ENCODE measurements at regions not wholly inside any gene's neighbourhood (a gene's known extent, or its start where the extent isn't known, plus 50 kb on each side); places are given as distances from the start of the nearest gene placed in this dataset.

- FAIRE-seq = no peak
Observed at GRCh38 chrX:142742581-142742980, 283.1 kb upstream of the SPANXN4 start.

GRCh38 chrX:142733327-142733726, 292.4 kb upstream of the SPANXN4 start:
- no peak for FAIRE-seq

- FAIRE-seq = no peak
Observed at GRCh38 chrX:142711796-142712290, 313.9 kb upstream of the SPANXN4 start.

GRCh38 chrX:142702749-142703148, 323.0 kb upstream of the SPANXN4 start:
- no peak for FAIRE-seq

GRCh38 chrX:142688256-142688655, 337.5 kb upstream of the SPANXN4 start:
- FAIRE-seq = no peak

- FAIRE-seq = no peak
Observed at GRCh38 chrX:142686653-142687283, 339.0 kb upstream of the SPANXN4 start.

GRCh38 chrX:142686206-142686605, 339.5 kb upstream of the SPANXN4 start:
- no peak for FAIRE-seq

GRCh38 chrX:142680038-142680437, 345.7 kb upstream of the SPANXN4 start:
- FAIRE-seq = no peak

- FAIRE-seq = no peak
Observed at GRCh38 chrX:142671036-142671435, 354.7 kb upstream of the SPANXN4 start.

- FAIRE-seq = no peak
Observed at GRCh38 chrX:142663330-142664095, 362.2 kb upstream of the SPANXN4 start.

GRCh38 chrX:142661696-142662095, 364.0 kb upstream of the SPANXN4 start:
- FAIRE-seq = no peak

GRCh38 chrX:142655507-142655906, 370.2 kb upstream of the SPANXN4 start:
- FAIRE-seq = no peak

- no peak for FAIRE-seq
Observed at GRCh38 chrX:142637206-142637605, 388.5 kb upstream of the SPANXN4 start.

- FAIRE-seq = no peak
Observed at GRCh38 chrX:142616636-142617035, 409.1 kb upstream of the SPANXN4 start.

- no peak for FAIRE-seq
Observed at GRCh38 chrX:142613403-142613802, 408.3 kb upstream of the MAGEC2 start.

- FAIRE-seq = peak; percentile 13
Observed at GRCh38 chrX:142606629-142607028, 401.5 kb upstream of the MAGEC2 start.

GRCh38 chrX:142601792-142602191, 396.7 kb upstream of the MAGEC2 start:
- FAIRE-seq = no peak

- FAIRE-seq = no peak
Observed at GRCh38 chrX:142593361-142593862, 388.3 kb upstream of the MAGEC2 start.

GRCh38 chrX:142576615-142577014, 371.5 kb upstream of the MAGEC2 start:
- FAIRE-seq = no peak

GRCh38 chrX:142549923-142550322, 344.8 kb upstream of the MAGEC2 start:
- no peak for FAIRE-seq

GRCh38 chrX:142505839-142506238, 300.7 kb upstream of the MAGEC2 start:
- FAIRE-seq = no peak

- no peak for FAIRE-seq
Observed at GRCh38 chrX:142503967-142504643, 299.0 kb upstream of the MAGEC2 start.

GRCh38 chrX:142502441-142502840, 297.4 kb upstream of the MAGEC2 start:
- FAIRE-seq = no peak

GRCh38 chrX:142499992-142500391, 294.9 kb upstream of the MAGEC2 start:
- no peak for FAIRE-seq

Measured in islet of Langerhans (tissue), 1 donor.